ENCODE measurements at regions not wholly inside any gene's neighbourhood (a gene's known extent, or its start where the extent isn't known, plus 50 kb on each side); places are given as distances from the start of the nearest gene placed in this dataset.

- TF ChIP-seq TEAD4 (IDR thresholded peaks at IDR 0.05), result no peak
- no peak for TF ChIP-seq USF1 (IDR thresholded peaks at IDR 0.05)
- TF ChIP-seq FOXM1 (IDR thresholded peaks at IDR 0.05; ENCODE audit: borderline replicate concordance, low read depth), result no peak
These were observed 674.9 kb downstream of the SMARCA1 start for GRCh38 chrX:128848374-128848773.
